HEK293 (cell line): ENCODE measurements at regions not wholly inside any gene's neighbourhood (a gene's known extent, or its start where the extent isn't known, plus 50 kb on each side); places are given as distances from the start of the nearest gene placed in this dataset.

Experiments used
- CTCF ChIA-PET: fragments of 350-600 bp; formaldehyde crosslinking; extraction: SDS; loops from one replicate; lab custom pipeline; 2021; ENCODE audit warnings: antibody characterized with exemption; lab: Yijun Ruan, JAX
- POLR2A ChIA-PET: fragments of 300-600 bp; formaldehyde crosslinking; extraction: SDS; loops from one replicate; lab custom pipeline; 2020; ENCODE audit warnings: antibody characterized with exemption, inconsistent platforms; lab: Yijun Ruan, JAX
- H3K27ac ChIP-seq: fragments of 200-500 bp; sonication (Bioruptor generic); 2 replicates; pipeline ENCODE4 v1.5.1; 2014; ENCODE audit warnings: low read depth, low read length, control low read depth, inconsistent platforms; ENCODE audit errors: extremely low read depth
- H3K36me3 ChIP-seq, 2 experiments: fragments of 200-500 bp in 1 of 2; sonication (Bioruptor generic) in 1 of 2; 1 replicate in 1 of 2; 2 replicates in 1 of 2; pipeline ENCODE4 v1.5.1; 2014 to 2017; ENCODE audit warnings: inconsistent platforms in 2 of 2, low read length in 2 of 2; ENCODE audit not compliant: control insufficient read depth in 2 of 2, insufficient read depth in 1 of 2
- H3K4me1 ChIP-seq: fragments of 200-500 bp; sonication (Bioruptor generic); 2 replicates; pipeline ENCODE4 v1.5.1; 2014; ENCODE audit warnings: mild to moderate bottlenecking, low read length, inconsistent platforms; ENCODE audit not compliant: control insufficient read depth, insufficient read depth
- H3K4me3 ChIP-seq: 2 replicates; pipeline ENCODE4 v1.5.1; 2011; ENCODE audit warnings: low read depth, mild to moderate bottlenecking, control low read depth, low read length, moderate library complexity
- H3K9me3 ChIP-seq: fragments of 200-500 bp; sonication (Bioruptor generic); 2 replicates; pipeline ENCODE4 v1.5.1; 2014; ENCODE audit warnings: low read depth, low read length, inconsistent platforms; ENCODE audit not compliant: control insufficient read depth, insufficient read depth
- HIC1 ChIP-seq: fragments of 450-650 bp; formaldehyde crosslinking; IDR thresholded peaks from 2 replicates; pipeline ENCODE4 v1.5.1; 2016; ENCODE audit warnings: missing biosample characterization, missing genetic modification characterization
- KLF1 ChIP-seq: fragments of 450-650 bp; formaldehyde crosslinking; IDR thresholded peaks from 2 replicates; pipeline ENCODE4 v1.5.1; 2016; ENCODE audit warnings: missing biosample characterization, missing genetic modification characterization
- RBAK ChIP-seq: fragments of 450-650 bp; formaldehyde crosslinking; IDR thresholded peaks from 2 replicates; pipeline ENCODE4 v1.5.1; 2016; ENCODE audit warnings: missing biosample characterization, missing genetic modification characterization
- SCRT1 ChIP-seq: fragments of 450-650 bp; formaldehyde crosslinking; IDR thresholded peaks from 2 replicates; pipeline ENCODE4 v1.5.1; 2016; ENCODE audit warnings: missing biosample characterization, missing genetic modification characterization, borderline replicate concordance
- SETDB1 ChIP-seq: IDR thresholded peaks from one replicate; pipeline ENCODE4 v1.6.1; 2017; ENCODE audit warnings: mild to moderate bottlenecking, low read length, moderate library complexity, mixed read lengths; ENCODE audit not compliant: insufficient read length
- ZBTB44 ChIP-seq: fragments of 450-650 bp; IDR thresholded peaks from 2 replicates; pipeline ENCODE4 v1.5.1; 2018; ENCODE audit warnings: missing biosample characterization, mild to moderate bottlenecking, missing genetic modification characterization
- ZFP3 ChIP-seq: fragments of 450-650 bp; formaldehyde crosslinking; IDR thresholded peaks from 2 replicates; pipeline ENCODE4 v1.5.1; 2016; ENCODE audit warnings: low read depth, missing biosample characterization, missing genetic modification characterization
- ZFP37 ChIP-seq: fragments of 450-650 bp; formaldehyde crosslinking; IDR thresholded peaks from 2 replicates; pipeline ENCODE4 v1.5.1; 2016; ENCODE audit warnings: missing biosample characterization, missing genetic modification characterization
- ZIC2 ChIP-seq: fragments of 450-650 bp; formaldehyde crosslinking; IDR thresholded peaks from 2 replicates; pipeline ENCODE4 v1.5.1; 2016; ENCODE audit warnings: missing biosample characterization, missing genetic modification characterization
- ZNF112 ChIP-seq: fragments of 450-650 bp; formaldehyde crosslinking; IDR thresholded peaks from 2 replicates; pipeline ENCODE4 v1.5.0; 2017; ENCODE audit warnings: missing biosample characterization, missing genetic modification characterization
- ZNF114 ChIP-seq: fragments of 450-650 bp; formaldehyde crosslinking; IDR thresholded peaks from 2 replicates; pipeline ENCODE4 v1.5.0; 2017; ENCODE audit warnings: missing biosample characterization, missing genetic modification characterization
- ZNF121 ChIP-seq: fragments of 450-650 bp; formaldehyde crosslinking; IDR thresholded peaks from 2 replicates; pipeline ENCODE4 v1.5.1; 2016; ENCODE audit warnings: missing biosample characterization, missing genetic modification characterization
- ZNF138 ChIP-seq: fragments of 450-650 bp; formaldehyde crosslinking; IDR thresholded peaks from 2 replicates; pipeline ENCODE4 v1.5.1; 2016; ENCODE audit warnings: missing biosample characterization, missing genetic modification characterization, borderline replicate concordance
- ZNF155 ChIP-seq: fragments of 450-650 bp; formaldehyde crosslinking; IDR thresholded peaks from 2 replicates; pipeline ENCODE4 v1.5.1; 2016; ENCODE audit warnings: missing biosample characterization, missing genetic modification characterization
- ZNF169 ChIP-seq: fragments of 450-650 bp; formaldehyde crosslinking; IDR thresholded peaks from 2 replicates; pipeline ENCODE4 v1.5.1; 2016; ENCODE audit warnings: missing biosample characterization, missing genetic modification characterization
- ZNF266 ChIP-seq: fragments of 450-650 bp; formaldehyde crosslinking; IDR thresholded peaks from 2 replicates; pipeline ENCODE4 v1.5.1; 2016; ENCODE audit warnings: missing biosample characterization, missing genetic modification characterization, low read depth
- ZNF362 ChIP-seq: fragments of 450-650 bp; formaldehyde crosslinking; IDR thresholded peaks from 2 replicates; pipeline ENCODE4 v1.5.1; 2016; ENCODE audit warnings: missing biosample characterization, missing genetic modification characterization
- ZNF426 ChIP-seq: fragments of 450-650 bp; formaldehyde crosslinking; IDR thresholded peaks from 2 replicates; pipeline ENCODE4 v1.5.1; 2017; ENCODE audit warnings: missing biosample characterization, missing genetic modification characterization, mild to moderate bottlenecking, inconsistent platforms, moderate library complexity
- ZNF555 ChIP-seq: fragments of 450-650 bp; formaldehyde crosslinking; conservative IDR thresholded peaks from 2 replicates; pipeline ENCODE4 v1.5.1; 2017; ENCODE audit warnings: missing biosample characterization, mild to moderate bottlenecking, missing genetic modification characterization, inconsistent platforms
- ZNF600 ChIP-seq: fragments of 450-650 bp; formaldehyde crosslinking; IDR thresholded peaks from 2 replicates; pipeline ENCODE4 v1.5.1; 2016; ENCODE audit warnings: missing biosample characterization, missing genetic modification characterization
- ZNF621 ChIP-seq: fragments of 450-650 bp; formaldehyde crosslinking; IDR thresholded peaks from 2 replicates; pipeline ENCODE4 v1.5.1; 2017; ENCODE audit warnings: missing biosample characterization, missing genetic modification characterization
- ZNF677 ChIP-seq: fragments of 450-650 bp; IDR thresholded peaks from 2 replicates; pipeline ENCODE4 v1.5.0; 2018; ENCODE audit warnings: missing biosample characterization, mild to moderate bottlenecking, missing genetic modification characterization, moderate library complexity
- ZSCAN30 ChIP-seq: fragments of 450-650 bp; IDR thresholded peaks from 2 replicates; pipeline ENCODE4 v1.5.1; 2018; ENCODE audit warnings: missing biosample characterization, mild to moderate bottlenecking, missing genetic modification characterization, moderate library complexity

- TF ChIP-seq ZBTB44 (tag by site-specific recombination) (no peak), ZNF621 (no peak), ZFP37 (tag by site-specific recombination) (no peak), ZNF555 (tag by site-specific recombination) (no peak)
Measured at GRCh38 chr3:152184971-152185686, 83.6 kb upstream of the MBNL1 start (continued).

- Histone ChIP-seq H3K9me3 (no peaks in the 10 kb centered on the region), H3K27ac (no peak overlapping the region), H3K4me3 (no peak overlapping the region), H3K36me3 (no peaks in the 10 kb centered on the region), H3K4me1 (no peaks in the 10 kb centered on the region)
- TF ChIP-seq ZBTB44 (tag by site-specific recombination) (no peak), KLF1 (tag by site-specific recombination) (no peak), ZNF362 (no peak), ZFP3 (tag by site-specific recombination) (no peak), ZSCAN30 (no peak), RBAK (tag by site-specific recombination) (no peak), SCRT1 (tag by site-specific recombination) (no peak), ZNF426 (no peak), ZNF600 (tag by site-specific recombination) (no peak), SETDB1 (no peak), ZNF114 (tag by site-specific recombination) (no peak), ZNF138 (tag by site-specific recombination) (no peak), ZNF169 (tag by site-specific recombination) (no peak), ZNF155 (tag by site-specific recombination) (no peak), ZNF112 (tag by site-specific recombination) (no peak)
- CTCF ChIA-PET, result interaction anchor here (0.8 to 1.3 kb wide), 4 partner anchors 27 to 258 kb away, joined by 3 to 4 read pairs (median 3); no protein-coding TSS in a partner anchor
- POLR2A ChIA-PET, result no interaction called here
Measured at GRCh38 chr3:152185891-152186630, 82.7 kb upstream of the MBNL1 start.

- no peaks in the 10 kb centered on the region for H3K36me3 ChIP-seq
- H3K9me3 ChIP-seq, result no peaks in the 10 kb centered on the region
- POLR2A ChIA-PET, result no interaction called here
- no peak for TF ChIP-seq ZNF138 (tag by site-specific recombination)
- no peak for TF ChIP-seq ZNF677 (tag by site-specific recombination)
- TF ChIP-seq ZNF121 (tag by site-specific recombination), result no peak
- no peak for TF ChIP-seq ZNF266 (tag by site-specific recombination)
- no peak for TF ChIP-seq ZIC2 (tag by site-specific recombination)
- TF ChIP-seq HIC1 (tag by site-specific recombination), result no peak
- TF ChIP-seq, all 188 proteins: peak for 0
- no peaks in the 10 kb centered on the region for H3K4me1 ChIP-seq
- no peak overlapping the region for H3K4me3 ChIP-seq
- CTCF ChIA-PET, result interaction anchor here (1.1 kb wide), 1 partner anchor 10 kb away, joined by 3 read pairs; no protein-coding TSS in a partner anchor
- no peak overlapping the region for H3K27ac ChIP-seq
Measured at GRCh38 chr3:152190636-152191183, 78.0 kb upstream of the MBNL1 start.
